GM18511 (cell line): ENCODE measurements at regions not wholly inside any gene's neighbourhood (a gene's known extent, or its start where the extent isn't known, plus 50 kb on each side); places are given as distances from the start of the nearest gene placed in this dataset.

ENCODE experiments used
- ATAC-seq: cut with Tn5 transposase; IDR thresholded peaks from one replicate; pipeline ENCODE4 v1.9.1; 2021; ENCODE audit warnings: mild to moderate bottlenecking, moderate library complexity; ENCODE audit not compliant: unreplicated experiment

DNA sequence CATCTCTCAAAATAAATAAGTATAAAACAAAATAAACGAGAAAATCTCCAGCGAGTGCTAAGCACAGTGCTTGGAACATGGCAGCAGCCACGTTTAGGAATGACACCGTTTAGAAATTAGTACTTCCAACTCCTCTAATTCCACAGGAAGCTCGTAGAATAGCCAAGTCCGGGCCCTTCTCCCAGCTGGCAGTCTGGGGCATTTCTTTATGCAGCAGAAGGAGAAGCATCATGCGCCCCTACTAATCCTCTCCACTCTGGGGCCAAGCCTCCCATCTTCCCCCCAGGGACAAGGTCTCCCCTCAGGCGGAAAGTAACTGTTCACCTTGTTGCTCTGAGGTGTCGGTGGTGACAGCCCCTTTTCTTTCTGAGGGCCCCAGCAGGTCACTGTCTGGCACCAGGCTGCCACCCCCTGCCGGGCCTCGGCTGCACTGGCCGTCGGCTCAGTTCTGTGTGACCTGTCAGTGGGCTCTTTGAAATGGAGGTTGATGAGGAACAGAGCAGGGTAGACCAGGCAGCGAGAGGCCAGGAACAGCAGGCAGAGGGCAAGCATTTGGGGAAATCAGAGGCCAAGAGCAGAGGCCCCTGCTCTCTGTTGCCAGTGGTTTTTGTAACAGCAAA, 113.5 kb upstream of the WWC1 start:
- ATAC-seq: no peak

DNA sequence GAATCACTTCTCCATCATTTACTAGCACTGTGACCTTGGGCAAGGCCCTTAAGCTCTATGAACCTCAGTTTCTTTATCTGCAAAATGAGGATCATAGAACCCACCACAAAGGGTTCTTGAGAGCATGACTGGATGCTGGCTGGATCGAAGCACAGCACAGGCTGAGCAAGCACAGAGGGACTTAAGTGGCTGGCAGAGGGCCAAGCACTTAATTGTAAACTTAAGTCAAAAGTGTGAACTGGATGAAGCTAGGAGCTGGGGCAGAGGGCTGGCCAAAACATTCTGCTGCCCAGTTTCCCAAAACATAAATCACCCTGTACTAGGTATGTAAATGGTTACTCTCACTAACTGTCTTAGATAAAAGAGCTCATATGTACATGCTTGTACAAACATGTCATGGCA, 112.3 kb upstream of the WWC1 start:
- no peak for ATAC-seq

DNA sequence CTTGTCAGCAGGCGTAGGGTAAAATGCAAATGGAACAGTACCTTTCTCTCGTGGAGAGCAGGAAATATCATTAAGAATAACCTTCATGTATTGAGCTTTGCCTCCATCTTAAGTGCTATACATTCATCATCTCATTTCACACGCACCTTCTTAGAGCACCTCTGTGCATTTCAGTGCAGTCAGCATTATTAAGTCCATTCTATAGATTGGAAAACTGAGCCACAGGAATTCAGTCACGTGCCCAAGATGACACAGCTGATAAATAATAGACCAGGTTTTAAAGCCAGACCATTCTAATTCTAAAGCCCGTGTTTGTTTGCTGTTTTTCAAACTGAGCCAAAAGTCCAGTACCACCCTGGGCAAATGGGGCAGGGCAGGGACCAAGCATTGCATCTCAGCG, 109.2 kb upstream of the WWC1 start:
- no peak for ATAC-seq

DNA sequence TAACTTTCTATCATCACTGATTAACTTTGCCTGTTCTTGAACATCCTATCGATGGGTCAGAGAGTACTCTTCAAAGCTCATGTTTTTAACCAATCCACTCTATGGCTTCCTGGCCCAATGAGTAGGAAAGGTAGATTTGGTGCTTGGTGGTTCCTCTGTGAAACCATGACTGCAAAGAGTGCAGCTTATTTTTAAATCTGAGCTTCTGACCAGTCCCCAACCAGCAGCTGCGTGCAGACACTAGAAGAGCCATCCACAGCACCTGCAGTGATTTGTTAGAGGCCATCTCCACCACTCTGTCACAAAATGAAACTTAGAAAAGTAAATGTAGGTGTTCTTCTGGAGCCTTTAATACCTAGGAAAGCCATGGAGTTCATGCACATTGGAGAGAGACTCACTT, 107.3 kb upstream of the WWC1 start:
- no peak for ATAC-seq

DNA sequence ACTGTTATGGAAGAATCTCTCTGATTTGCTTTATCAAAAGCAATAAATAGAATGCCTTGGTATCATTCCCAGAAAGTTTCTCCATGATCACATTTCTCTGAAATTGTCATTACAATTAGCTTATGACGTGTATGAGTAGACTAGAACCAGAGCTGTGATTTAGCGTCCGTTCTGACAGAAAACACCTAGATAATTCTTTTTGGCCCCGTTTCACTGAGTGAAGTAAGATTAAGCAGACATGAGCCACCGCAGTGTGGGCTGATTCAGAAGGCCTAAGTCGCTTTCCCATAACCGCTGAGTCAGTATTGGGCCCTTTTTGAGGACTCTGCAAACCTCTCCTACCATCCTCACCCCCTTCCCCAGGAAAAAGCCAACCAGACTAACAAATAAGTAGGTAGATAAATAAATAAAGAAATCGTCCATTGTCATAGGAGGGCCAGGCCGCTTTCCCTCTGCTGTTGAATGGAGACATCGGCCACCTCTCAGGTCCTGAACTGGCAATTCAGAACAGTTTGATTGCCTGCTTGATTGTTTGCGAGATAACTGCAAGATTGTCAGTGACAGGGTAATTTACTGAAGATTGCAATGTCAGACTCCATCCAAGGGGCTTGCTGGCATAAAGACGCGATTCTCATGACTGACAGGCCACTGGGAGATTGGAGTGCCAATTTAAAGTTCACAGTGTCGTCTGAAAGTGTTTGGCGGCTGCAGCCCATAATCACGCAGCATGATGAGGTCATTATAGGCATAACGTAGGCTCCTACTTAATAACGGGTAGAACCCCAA, 105.0 kb upstream of the WWC1 start:
- ATAC-seq: no peak

DNA sequence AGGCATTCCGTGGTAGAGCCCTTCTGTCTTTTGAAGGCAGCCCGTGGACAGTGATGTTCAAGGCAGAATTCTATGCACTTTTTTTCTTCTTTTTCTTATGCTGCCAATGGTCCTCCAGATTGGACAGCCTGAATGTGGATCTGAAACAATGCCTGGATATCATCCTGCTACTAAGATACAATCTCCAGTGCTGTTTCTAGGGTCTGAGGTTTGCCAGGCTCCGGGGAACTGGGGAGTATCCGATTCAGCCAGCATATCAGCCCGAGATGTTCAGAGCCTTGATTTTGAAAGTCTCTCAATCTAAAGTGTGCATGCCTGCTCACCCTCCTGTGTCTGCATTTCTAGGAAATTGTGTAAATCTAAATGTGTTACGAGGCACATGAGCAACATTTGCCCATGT, 103.8 kb upstream of the WWC1 start:
- no peak for ATAC-seq

DNA sequence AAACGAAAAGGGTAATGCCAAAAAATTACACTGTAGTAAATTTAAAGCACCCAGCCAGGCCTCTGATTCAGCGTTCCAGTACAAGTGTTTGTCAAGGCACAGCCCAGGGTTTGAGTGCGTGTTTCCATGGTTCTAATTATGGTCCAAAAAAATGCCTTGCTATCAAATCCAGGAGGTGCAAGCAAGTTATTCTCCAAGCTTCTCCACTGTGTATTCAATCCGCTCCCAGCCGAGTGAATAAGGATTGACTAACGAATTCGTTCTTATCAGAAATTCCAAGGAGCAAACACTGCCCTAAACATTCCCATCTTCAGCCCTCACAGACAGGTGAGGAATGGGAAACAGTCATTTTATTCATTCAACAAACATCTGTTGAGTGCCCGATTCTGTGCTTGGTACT, 103.3 kb upstream of the WWC1 start:
- ATAC-seq: no peak

DNA sequence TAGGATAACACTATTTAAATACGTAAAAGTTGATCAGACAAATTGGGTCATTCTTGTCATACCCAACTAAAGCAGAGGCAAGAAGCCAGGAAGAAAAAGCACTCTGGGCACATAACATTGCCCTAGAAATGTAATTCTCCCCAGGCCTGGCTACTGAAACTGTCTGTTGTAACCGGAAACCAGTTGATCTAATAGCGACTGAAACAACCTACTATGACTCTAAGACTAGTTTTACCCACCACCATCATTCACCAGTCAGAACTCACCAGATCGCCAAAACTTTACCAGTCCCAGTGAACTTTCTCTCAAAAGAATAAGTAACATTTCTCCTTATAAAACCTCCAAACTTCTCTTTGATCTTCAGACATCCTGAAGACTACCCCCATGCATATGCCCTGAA, 99.3 kb upstream of the WWC1 start:
- ATAC-seq: no peak

DNA sequence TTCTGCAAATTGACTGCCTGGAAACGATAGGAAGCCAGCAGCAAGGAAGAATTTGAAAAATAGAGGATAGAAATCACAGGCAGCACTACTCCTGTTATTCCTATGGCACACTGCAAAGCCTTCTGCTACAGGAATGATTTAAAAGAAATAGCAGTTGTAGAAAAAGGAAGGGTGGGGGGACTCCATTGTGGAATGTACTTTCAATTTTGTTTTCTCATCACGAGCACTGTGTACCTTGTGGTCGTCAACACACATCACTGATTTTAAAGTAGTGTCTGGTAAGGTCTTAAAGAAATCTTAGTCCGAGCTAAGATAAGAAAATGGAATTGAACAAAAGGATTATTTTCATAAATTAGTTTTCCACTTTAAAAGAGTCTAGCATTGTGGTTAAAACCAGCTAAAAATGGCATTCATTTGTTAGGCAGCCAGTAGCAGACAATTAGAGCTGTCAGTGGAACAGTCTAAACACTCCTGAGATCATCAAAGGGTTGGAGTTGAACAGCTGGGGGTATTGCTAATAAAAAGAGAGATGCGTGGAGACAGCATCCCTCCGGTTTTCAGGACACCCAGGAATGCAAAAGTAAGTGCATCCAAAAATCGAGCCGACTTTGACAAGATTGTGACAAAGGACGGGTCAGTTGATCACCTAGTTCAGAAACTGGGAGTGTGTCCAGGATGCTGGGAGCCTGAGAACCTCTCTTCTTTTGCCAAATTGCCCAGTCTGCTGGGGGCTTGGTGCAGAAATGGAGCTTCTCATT, 97.8 kb upstream of the WWC1 start:
- ATAC-seq: no peak

DNA sequence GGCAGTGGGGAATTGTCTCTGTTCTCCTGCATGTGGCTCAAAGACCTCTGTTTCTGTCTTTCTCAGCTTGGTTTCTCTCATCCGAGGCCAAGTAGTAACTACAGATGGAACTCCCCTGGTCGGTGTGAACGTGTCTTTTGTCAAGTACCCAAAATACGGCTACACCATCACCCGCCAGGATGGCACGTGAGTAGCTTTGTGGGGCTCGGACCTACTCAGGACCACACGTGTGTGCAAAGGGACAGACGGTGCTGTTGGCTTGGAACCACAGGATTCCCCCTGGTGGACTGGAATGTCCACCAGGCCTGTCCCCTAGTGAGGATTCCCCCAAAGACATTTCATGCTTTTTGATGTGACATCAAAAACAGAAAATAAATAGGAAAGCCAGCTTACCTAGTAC, 96.3 kb upstream of the WWC1 start:
- no peak for ATAC-seq

DNA sequence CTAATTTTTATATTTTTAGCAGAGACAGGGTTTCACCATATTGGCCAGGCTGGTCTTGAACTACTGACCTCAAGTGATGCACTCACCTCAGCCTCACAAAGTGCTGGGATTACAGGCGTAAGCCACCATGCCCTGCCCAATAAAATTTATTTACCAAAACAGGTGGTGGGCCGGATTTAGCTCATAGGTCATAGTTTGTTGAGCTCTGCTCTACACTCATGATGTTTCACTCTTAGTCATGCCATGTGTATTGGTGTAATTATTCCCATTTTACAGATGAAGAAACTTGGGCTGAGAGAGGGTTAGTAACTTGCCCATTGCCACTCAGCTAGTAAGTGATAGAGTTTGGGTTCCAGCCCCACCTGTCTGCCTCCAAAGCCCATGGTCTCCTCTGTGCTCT, 93.1 kb upstream of the WWC1 start:
- ATAC-seq: no peak

DNA sequence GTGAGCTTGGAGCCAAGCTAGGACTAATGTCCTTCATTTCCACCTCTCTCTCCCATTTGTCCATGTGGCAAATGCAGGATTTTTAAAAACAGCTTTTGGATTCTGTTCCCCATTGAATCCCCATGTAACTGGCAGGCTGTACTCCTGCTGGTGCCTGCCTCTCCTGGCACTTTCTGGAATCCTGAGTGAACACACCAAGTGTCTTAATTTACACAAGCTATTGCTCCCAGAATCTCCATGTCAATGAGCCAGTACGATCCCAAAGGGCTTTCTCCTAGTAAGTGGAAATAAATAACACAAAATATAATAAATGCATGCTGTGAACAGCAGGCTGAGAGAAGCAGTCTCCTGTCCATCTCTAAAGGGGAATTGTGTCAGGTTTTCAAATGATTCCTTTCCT, 88.4 kb upstream of the WWC1 start:
- no peak for ATAC-seq

DNA sequence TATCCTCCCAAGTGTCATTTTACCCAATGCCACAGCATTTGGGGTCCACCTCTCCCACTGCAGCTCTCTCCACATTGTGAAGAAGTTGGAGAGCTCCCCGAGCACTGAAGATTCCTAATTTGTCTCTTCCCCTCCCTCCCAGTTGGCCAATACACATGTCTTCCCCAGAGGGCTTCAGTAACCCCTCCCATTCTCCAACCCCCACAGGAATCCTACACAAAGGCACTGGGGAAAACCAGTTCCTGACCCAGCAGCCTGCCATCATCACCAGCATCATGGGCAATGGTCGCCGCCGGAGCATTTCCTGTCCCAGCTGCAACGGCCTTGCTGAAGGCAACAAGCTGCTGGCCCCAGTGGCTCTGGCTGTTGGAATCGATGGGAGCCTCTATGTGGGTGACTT, 87.3 kb upstream of the WWC1 start:
- no peak for ATAC-seq

DNA sequence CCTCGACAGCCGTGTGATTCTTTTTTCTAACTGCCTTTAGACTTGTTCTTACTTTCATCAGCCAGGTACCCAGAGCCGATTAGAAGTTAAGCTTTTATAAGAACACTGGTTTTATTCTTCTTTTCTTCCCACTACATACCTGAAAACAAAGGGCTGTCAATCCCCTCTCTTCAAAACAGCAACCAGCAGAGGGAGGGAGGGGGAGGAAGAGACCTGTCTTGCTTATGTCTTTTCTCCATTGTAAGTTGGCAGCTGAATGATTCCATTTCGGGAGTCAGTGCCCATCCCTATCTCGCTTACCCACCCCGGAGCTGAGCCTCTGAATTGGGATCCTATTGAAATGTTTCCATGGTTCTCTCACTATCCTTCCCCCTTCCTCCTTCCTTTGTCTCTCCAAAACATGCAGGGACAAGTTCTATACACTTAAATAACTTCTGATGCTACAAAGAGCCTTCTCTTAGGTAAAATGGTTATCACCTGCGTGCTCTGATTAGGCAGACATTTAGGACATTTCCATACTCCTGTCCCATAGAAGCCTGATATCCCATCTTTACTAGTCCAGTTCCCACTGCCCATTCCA, 83.9 kb upstream of the WWC1 start:
- ATAC-seq: no peak

DNA sequence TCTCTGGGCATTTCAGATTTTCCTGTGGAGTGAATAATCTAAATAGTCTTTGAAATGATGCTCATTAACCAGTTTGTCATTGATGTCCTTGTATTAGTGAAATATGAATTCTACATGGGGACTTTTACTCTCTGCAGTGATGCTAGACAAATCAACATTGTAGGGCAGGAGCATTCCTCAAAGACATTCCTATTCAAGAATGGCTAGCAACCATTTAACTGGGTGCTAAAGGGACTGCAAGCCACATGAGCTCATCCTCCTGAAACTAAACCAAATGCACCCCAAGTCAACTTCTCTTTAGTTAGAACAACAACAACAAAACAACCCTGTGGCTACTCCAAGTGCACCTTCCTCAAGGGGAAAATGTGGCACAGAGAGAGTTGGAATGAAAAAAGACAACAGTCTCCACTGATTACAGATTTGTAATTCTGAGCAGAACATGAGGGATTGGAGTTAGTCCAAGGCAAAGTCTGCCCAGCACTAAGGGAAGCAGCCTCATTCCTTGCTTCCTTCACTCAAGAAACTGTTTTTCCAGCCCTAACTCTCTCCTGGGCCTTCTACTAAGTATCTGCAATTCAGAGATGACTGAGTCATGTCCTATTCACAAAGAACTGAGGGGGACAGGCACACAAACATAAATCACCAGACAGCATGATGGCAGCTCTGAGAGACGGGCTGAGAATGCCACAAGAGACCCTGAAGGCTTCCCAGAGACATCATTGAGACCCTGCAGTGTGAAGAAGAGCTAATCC, 82.0 kb upstream of the WWC1 start:
- no peak for ATAC-seq

DNA sequence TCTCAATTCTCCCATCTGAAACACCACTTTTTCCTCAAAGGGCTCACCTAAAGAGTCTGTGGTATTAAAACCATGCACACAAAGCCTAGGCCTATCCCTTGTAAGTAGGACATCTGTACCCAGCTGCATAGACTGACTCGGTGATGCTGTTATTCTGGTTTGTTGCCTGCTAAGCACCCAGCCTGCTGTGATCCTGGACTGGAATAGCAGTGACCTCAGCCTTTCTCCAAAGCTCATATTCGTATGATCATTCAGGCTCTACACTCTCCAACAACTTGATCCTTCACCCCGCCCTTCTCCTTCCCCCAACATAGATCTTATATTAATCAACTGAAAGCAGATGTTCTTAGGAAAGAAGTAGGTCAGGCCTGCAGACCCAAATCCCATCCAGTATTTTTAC, 81.4 kb upstream of the WWC1 start:
- no peak for ATAC-seq

DNA sequence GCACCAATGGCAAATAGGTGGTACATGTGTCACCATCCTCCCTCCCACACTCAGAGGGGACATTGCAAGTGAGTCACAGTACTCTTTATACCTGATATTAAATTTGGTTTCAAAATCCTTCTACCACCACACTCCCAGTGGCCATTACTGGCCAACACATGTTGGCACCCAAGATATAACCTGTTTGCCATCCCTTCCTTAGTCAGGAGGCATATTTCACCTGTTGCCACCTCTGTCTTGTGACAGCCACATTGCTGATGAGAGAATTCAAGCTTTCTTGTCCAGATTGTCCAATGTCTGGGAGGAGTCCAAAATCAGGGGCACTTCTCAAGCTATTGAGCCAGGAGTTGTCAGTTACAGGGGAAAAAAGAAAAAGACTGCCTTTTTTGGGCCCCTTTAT, 80.2 kb upstream of the WWC1 start:
- ATAC-seq: no peak

DNA sequence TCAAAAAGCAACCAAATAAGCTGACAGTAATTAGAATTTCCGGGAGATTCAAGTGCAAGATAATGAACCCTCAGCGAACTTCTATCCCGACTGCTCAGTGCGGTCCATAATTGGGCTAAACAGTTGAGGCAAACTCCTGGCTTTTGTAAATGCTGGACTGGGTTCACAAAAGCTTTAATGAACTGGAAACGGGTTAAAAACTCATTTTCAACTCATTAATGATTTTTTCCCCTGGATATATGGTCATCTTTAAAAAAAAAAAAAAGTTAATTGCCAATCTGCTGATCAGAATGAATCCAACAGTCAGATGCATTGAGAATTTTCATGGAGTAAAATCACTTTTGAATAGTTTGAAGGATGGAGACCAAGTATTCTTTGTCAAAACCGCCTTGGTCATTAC, 79.5 kb upstream of the WWC1 start:
- no peak for ATAC-seq

DNA sequence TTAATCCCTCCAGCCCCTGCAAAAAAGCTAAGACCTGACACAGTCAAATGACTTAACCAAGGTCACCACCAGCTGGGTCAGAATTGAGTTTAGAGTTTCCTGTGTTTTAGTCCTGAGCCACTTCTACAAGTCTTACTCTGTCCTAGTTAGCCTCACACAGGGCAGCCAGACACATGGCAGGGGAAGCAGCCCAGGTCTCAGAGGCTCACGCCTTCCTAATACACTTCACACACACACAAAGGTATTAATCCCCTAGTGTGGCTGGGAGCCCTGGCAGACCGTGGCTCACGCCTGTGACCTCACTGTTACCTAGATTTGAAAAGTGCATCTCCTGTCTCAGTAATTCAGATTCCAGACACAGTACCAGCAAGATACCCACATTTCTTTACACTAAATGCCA, 77.4 kb upstream of the WWC1 start:
- no peak for ATAC-seq

DNA sequence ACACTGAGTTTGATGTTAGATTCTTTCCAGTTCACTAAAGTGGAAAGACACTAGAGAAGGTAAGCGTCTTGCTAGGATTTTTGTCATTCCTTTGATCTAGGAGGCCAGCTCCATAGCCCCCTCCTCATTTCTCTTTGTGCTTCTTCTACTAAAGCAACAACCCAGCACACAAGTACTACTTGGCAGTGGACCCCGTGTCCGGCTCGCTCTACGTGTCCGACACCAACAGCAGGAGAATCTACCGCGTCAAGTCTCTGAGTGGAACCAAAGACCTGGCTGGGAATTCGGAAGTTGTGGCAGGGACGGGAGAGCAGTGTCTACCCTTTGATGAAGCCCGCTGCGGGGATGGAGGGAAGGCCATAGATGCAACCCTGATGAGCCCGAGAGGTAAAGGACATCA, 76.6 kb upstream of the WWC1 start:
- ATAC-seq: no peak

DNA sequence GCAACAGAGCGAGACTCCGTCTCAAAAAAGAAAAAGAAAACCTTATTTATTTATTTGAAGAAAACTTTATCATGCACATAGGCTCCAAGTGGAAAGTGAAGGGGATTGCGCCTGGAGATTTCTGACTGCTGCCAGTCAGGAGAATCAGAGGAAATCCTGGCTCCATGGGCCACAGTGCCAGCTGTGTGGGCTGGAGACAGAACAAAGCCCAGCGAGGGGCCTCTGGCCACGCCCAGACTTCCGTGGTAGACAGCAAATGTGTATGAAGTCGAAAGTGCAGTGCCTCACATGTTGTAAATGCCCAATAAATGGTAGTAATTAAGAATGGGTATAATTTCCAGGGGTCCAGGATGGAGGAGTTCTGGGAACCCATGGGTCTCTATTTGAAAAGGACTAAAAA, 75.8 kb upstream of the WWC1 start:
- ATAC-seq: no peak
